ENCODE measurements at regions not wholly inside any gene's neighbourhood (a gene's known extent, or its start where the extent isn't known, plus 50 kb on each side); places are given as distances from the start of the nearest gene placed in this dataset.

GRCh38 chr10:109187677-109188076 is 735.6 kb downstream of the XPNPEP1 start:
- TF ChIP-seq NR3C1 (CRISPR knock-in tag; conservative IDR thresholded peaks at IDR 0.05; ENCODE audit: low read depth), result no peak
- no peak for TF ChIP-seq MAX (CRISPR knock-in tag; IDR thresholded peaks at IDR 0.05)
- no peak for TF ChIP-seq STAT6 (CRISPR knock-in tag; conservative IDR thresholded peaks at IDR 0.05; ENCODE audit: low read depth)
- no peak for TF ChIP-seq NR2C2 (CRISPR knock-in tag; IDR thresholded peaks at IDR 0.05)
- no peak for TF ChIP-seq JUN (CRISPR knock-in tag; IDR thresholded peaks at IDR 0.05)
- no peak for TF ChIP-seq CTCF (IDR thresholded peaks at IDR 0.05)
- TF ChIP-seq ATF1 (CRISPR knock-in tag; IDR thresholded peaks at IDR 0.05), result no peak
- no peak for TF ChIP-seq CREM (CRISPR knock-in tag; IDR thresholded peaks at IDR 0.05)
- no peak for TF ChIP-seq ETV6 (CRISPR knock-in tag; IDR thresholded peaks at IDR 0.05)
- TF ChIP-seq E2F1 (CRISPR knock-in tag; IDR thresholded peaks at IDR 0.05), result no peak
- no peak for TF ChIP-seq SP1 (CRISPR knock-in tag; conservative IDR thresholded peaks at IDR 0.05)

Data from WTC11 (cell line).